SK-N-SH treated with all-trans-retinoic acid at 6 μM for 48 hours (cell line): ENCODE measurements at regions not wholly inside any gene's neighbourhood (a gene's known extent, or its start where the extent isn't known, plus 50 kb on each side); places are given as distances from the start of the nearest gene placed in this dataset.
A peak's percentile ranks its signal among the peaks of the same experiment; 100 is the strongest.

Source experiments
- ATAC-seq: fragments of 200-7000 bp; cut with Tn5 transposase; 3 replicates; pipeline ENCODE4 v1.9.1; 2020; ENCODE audit warnings: mild to moderate bottlenecking, moderate library complexity
- ARNTL ChIP-seq: fragments of 450-650 bp; formaldehyde crosslinking; IDR thresholded peaks from 2 replicates; pipeline ENCODE4 v1.5.0; 2020; ENCODE audit warnings: low read depth, mild to moderate bottlenecking, moderate library complexity, borderline replicate concordance
- BACH2 ChIP-seq: fragments of 250-450 bp; sonication (Bioruptor Pico); IDR thresholded peaks from 2 replicates; pipeline ENCODE4 v1.9.0; 2021; ENCODE audit warnings: mild to moderate bottlenecking, borderline replicate concordance
- ESRRG ChIP-seq: fragments of 250-450 bp; sonication (Bioruptor Pico); IDR thresholded peaks from 2 replicates; pipeline ENCODE4 v1.6.1; 2021; ENCODE audit warnings: mild to moderate bottlenecking
- GLIS3 ChIP-seq: fragments of 250-450 bp; sonication (Bioruptor Pico); IDR thresholded peaks from 2 replicates; pipeline ENCODE4 v1.5.0; 2020; ENCODE audit warnings: mild to moderate bottlenecking, moderate library complexity
- ISL1 ChIP-seq: fragments of 250-450 bp; sonication (Bioruptor Pico); IDR thresholded peaks from 2 replicates; pipeline ENCODE4 v2.1.2; 2022; ENCODE audit warnings: mild to moderate bottlenecking, moderate library complexity
- OSR1 ChIP-seq: fragments of 250-450 bp; sonication (Bioruptor Pico); IDR thresholded peaks from 2 replicates; pipeline ENCODE4 v1.8.0; 2022; ENCODE audit warnings: moderate library complexity, mild to moderate bottlenecking, inconsistent platforms
- PPARA ChIP-seq: fragments of 250-450 bp; sonication (Bioruptor Pico); IDR thresholded peaks from 2 replicates; pipeline ENCODE4 v1.5.0; 2020; ENCODE audit warnings: mild to moderate bottlenecking, borderline replicate concordance
- RARB ChIP-seq: fragments of 250-450 bp; sonication (Bioruptor Pico); IDR thresholded peaks from 2 replicates; pipeline ENCODE4 v1.8.0; 2021; ENCODE audit warnings: mild to moderate bottlenecking, moderate library complexity
- SNAI2 ChIP-seq: fragments of 250-450 bp; sonication (Bioruptor Pico); IDR thresholded peaks from 2 replicates; pipeline ENCODE4 v1.5.0; 2020; ENCODE audit warnings: mild to moderate bottlenecking, moderate library complexity
- TCF4 ChIP-seq: fragments of 250-450 bp; sonication (Bioruptor Pico); IDR thresholded peaks from 2 replicates; pipeline ENCODE4 v1.8.0; 2021; ENCODE audit warnings: mild to moderate bottlenecking, moderate library complexity, borderline replicate concordance
- TOX ChIP-seq: fragments of 250-450 bp; sonication (Bioruptor Pico); IDR thresholded peaks from 2 replicates; pipeline ENCODE4 v1.8.0; 2021; ENCODE audit warnings: mild to moderate bottlenecking, moderate library complexity, borderline replicate concordance
- ZC3H10 ChIP-seq: fragments of 250-450 bp; sonication (Bioruptor Pico); IDR thresholded peaks from 2 replicates; pipeline ENCODE4 v1.5.1; 2021; ENCODE audit warnings: mild to moderate bottlenecking, moderate library complexity
- ZFP3 ChIP-seq: fragments of 250-450 bp; sonication (Bioruptor Pico); IDR thresholded peaks from 2 replicates; pipeline ENCODE4 v1.5.0; 2020; ENCODE audit warnings: mild to moderate bottlenecking, moderate library complexity
- ZFP30 ChIP-seq: fragments of 450-650 bp; formaldehyde crosslinking; IDR thresholded peaks from 2 replicates; pipeline ENCODE4 v1.5.0; 2022; ENCODE audit warnings: mild to moderate bottlenecking, moderate library complexity
- ZNF565 ChIP-seq: fragments of 450-650 bp; formaldehyde crosslinking; conservative IDR thresholded peaks from 2 replicates; pipeline ENCODE4 v1.5.0; 2020; ENCODE audit warnings: low read depth, mild to moderate bottlenecking, moderate library complexity
- ZNF70 ChIP-seq: fragments of 450-650 bp; formaldehyde crosslinking; IDR thresholded peaks from 2 replicates; pipeline ENCODE4 v1.5.0; 2020; ENCODE audit warnings: mild to moderate bottlenecking, moderate library complexity
- ZNF8 ChIP-seq: fragments of 450-650 bp; formaldehyde crosslinking; IDR thresholded peaks from 2 replicates; pipeline ENCODE4 v1.5.0; 2020; ENCODE audit warnings: mild to moderate bottlenecking, moderate library complexity
- TF ChIP-seq, protein P1 (sequence below): fragments of 250-450 bp; sonication (Bioruptor Pico); IDR thresholded peaks from 2 replicates; pipeline ENCODE4 v1.5.0; 2020; ENCODE audit warnings: mild to moderate bottlenecking, moderate library complexity
- TF ChIP-seq, protein P2 (sequence below): fragments of 250-450 bp; sonication (Bioruptor Pico); IDR thresholded peaks from 2 replicates; pipeline ENCODE4 v1.5.1; 2021; ENCODE audit warnings: mild to moderate bottlenecking, moderate library complexity
- TF ChIP-seq, protein P3 (sequence below): fragments of 250-450 bp; sonication (Bioruptor Pico); IDR thresholded peaks from 2 replicates; pipeline ENCODE4 v1.8.0; 2021; ENCODE audit warnings: low read depth, mild to moderate bottlenecking, moderate library complexity, borderline replicate concordance
- TF ChIP-seq, protein P4 (sequence below): fragments of 250-450 bp; sonication (Bioruptor Pico); IDR thresholded peaks from 2 replicates; pipeline ENCODE4 v1.5.1; 2020; ENCODE audit warnings: low read depth, mild to moderate bottlenecking, moderate library complexity

DNA sequence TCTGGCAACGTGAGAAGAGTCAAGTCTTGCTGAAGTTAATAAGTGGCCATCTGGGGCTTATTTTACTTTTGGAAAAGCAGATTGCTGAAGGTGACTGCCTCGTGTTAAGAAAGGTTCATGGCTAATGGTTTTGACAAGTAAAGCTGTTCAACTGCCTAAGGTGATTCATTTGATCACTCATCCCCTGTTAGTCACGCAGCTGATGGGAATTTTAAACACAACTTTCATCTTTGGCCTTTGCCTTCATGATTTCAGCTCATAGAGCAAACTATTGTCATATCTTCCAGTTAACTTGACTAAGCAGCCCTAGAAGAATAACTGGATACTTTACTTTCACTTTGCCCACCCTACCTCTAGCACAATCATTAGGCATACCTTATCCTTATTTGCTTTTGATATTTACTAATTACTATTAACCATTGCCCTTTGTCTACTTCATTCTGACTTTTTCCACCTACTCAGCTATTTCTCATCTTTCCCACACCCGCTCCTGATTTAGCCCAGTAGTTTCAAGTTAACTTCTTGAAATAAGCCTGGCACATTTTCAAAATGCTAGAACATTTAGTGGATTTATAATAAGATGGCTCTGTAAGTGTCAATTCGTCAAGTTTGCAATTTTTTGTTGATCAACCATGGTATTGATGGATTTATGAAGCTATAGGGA lies 170.6 kb upstream of the S100G start:
- peak; percentile 76 for ATAC-seq
- TF ChIP-seq, protein P1, sequence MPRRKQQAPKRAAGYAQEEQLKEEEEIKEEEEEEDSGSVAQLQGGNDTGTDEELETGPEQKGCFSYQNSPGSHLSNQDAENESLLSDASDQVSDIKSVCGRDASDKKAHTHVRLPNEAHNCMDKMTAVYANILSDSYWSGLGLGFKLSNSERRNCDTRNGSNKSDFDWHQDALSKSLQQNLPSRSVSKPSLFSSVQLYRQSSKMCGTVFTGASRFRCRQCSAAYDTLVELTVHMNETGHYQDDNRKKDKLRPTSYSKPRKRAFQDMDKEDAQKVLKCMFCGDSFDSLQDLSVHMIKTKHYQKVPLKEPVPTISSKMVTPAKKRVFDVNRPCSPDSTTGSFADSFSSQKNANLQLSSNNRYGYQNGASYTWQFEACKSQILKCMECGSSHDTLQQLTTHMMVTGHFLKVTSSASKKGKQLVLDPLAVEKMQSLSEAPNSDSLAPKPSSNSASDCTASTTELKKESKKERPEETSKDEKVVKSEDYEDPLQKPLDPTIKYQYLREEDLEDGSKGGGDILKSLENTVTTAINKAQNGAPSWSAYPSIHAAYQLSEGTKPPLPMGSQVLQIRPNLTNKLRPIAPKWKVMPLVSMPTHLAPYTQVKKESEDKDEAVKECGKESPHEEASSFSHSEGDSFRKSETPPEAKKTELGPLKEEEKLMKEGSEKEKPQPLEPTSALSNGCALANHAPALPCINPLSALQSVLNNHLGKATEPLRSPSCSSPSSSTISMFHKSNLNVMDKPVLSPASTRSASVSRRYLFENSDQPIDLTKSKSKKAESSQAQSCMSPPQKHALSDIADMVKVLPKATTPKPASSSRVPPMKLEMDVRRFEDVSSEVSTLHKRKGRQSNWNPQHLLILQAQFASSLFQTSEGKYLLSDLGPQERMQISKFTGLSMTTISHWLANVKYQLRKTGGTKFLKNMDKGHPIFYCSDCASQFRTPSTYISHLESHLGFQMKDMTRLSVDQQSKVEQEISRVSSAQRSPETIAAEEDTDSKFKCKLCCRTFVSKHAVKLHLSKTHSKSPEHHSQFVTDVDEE = no peak
- no peak for TF ChIP-seq ARNTL (CRISPR knock-in tag)
- no peak for TF ChIP-seq ZC3H10 (CRISPR knock-in tag)
- TF ChIP-seq ZNF565 (CRISPR knock-in tag) = no peak
- no peak for TF ChIP-seq RARB (CRISPR knock-in tag)
- no peak for TF ChIP-seq TOX (CRISPR knock-in tag)
- TF ChIP-seq ZNF70 (CRISPR knock-in tag) = no peak
- TF ChIP-seq, protein P2, sequence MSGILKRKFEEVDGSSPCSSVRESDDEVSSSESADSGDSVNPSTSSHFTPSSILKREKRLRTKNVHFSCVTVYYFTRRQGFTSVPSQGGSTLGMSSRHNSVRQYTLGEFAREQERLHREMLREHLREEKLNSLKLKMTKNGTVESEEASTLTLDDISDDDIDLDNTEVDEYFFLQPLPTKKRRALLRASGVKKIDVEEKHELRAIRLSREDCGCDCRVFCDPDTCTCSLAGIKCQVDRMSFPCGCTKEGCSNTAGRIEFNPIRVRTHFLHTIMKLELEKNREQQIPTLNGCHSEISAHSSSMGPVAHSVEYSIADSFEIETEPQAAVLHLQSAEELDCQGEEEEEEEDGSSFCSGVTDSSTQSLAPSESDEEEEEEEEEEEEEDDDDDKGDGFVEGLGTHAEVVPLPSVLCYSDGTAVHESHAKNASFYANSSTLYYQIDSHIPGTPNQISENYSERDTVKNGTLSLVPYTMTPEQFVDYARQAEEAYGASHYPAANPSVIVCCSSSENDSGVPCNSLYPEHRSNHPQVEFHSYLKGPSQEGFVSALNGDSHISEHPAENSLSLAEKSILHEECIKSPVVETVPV (CRISPR knock-in tag) = no peak
- TF ChIP-seq TCF4 (CRISPR knock-in tag) = no peak
- no peak for TF ChIP-seq OSR1 (CRISPR knock-in tag)
- no peak for TF ChIP-seq ESRRG (CRISPR knock-in tag)
- TF ChIP-seq, protein P3, sequence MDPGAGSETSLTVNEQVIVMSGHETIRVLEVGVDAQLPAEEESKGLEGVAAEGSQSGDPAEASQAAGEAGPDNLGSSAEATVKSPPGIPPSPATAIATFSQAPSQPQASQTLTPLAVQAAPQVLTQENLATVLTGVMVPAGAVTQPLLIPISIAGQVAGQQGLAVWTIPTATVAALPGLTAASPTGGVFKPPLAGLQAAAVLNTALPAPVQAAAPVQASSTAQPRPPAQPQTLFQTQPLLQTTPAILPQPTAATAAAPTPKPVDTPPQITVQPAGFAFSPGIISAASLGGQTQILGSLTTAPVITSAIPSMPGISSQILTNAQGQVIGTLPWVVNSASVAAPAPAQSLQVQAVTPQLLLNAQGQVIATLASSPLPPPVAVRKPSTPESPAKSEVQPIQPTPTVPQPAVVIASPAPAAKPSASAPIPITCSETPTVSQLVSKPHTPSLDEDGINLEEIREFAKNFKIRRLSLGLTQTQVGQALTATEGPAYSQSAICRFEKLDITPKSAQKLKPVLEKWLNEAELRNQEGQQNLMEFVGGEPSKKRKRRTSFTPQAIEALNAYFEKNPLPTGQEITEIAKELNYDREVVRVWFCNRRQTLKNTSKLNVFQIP (CRISPR knock-in tag) = no peak
- no peak for TF ChIP-seq ISL1 (CRISPR knock-in tag)
- TF ChIP-seq ZFP30 (CRISPR knock-in tag) = no peak
- TF ChIP-seq, all 23 proteins: peak for 0

DNA sequence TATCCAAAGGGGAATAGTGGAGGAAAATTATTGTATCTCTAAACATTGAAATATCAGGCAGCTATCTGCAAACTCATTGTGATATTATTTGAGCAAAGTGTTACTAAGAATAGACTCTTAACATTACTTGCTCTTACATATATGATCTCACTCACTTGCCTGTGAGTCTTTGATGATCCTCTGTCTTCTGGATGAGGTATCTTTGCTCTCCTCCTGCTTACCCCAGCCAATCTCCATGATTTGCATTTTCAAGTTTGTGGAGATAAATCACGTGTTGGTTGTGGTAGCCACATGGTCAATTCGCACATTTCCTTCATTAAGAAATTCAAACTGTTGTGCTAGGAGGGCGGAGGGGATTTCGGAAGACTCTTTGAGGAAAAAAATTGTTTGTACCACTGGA lies 169.9 kb upstream of the S100G start:
- ATAC-seq = peak; percentile 14; the same call in 1 of the 3 replicates
- no peak for TF ChIP-seq ZNF565 (CRISPR knock-in tag)
- TF ChIP-seq TCF4 (CRISPR knock-in tag) = no peak
- no peak for TF ChIP-seq ESRRG (CRISPR knock-in tag)
- no peak for TF ChIP-seq ZNF8
- no peak for TF ChIP-seq BACH2 (CRISPR knock-in tag)
- TF ChIP-seq, protein P4, sequence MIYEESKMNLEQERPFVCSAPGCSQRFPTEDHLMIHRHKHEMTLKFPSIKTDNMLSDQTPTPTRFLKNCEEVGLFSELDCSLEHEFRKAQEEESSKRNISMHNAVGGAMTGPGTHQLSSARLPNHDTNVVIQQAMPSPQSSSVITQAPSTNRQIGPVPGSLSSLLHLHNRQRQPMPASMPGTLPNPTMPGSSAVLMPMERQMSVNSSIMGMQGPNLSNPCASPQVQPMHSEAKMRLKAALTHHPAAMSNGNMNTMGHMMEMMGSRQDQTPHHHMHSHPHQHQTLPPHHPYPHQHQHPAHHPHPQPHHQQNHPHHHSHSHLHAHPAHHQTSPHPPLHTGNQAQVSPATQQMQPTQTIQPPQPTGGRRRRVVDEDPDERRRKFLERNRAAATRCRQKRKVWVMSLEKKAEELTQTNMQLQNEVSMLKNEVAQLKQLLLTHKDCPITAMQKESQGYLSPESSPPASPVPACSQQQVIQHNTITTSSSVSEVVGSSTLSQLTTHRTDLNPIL (CRISPR knock-in tag) = no peak

DNA sequence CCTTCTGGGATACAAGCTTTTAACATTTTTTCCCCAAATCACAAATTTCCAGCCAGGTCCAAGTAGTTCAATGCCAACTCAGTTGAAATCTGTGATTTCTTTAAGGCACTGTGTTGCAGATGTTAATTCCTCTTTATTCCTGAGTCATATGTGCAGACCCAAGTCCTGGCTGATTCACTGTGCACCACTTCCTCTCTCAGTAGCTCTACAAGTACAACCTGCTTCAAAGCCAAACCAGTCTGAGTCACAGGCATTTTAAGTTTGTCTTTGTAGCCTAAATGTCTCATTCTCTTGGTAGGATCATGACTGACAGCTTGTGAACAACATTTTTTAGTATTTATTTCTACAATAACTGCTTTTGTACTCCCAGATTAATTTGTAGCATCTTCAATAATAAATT lies 165.6 kb upstream of the S100G start:
- peak; percentile 97 for ATAC-seq
- TF ChIP-seq ZFP3 (CRISPR knock-in tag) = no peak
- TF ChIP-seq GLIS3 (CRISPR knock-in tag) = no peak
- TF ChIP-seq RARB (CRISPR knock-in tag) = no peak
- TF ChIP-seq ARNTL (CRISPR knock-in tag) = no peak
- TF ChIP-seq, protein P3 (CRISPR knock-in tag) = no peak
- no peak for TF ChIP-seq TOX (CRISPR knock-in tag)
- TF ChIP-seq, protein P4 (CRISPR knock-in tag) = no peak
- no peak for TF ChIP-seq ZNF70 (CRISPR knock-in tag)
- no peak for TF ChIP-seq SNAI2 (CRISPR knock-in tag)
- TF ChIP-seq ESRRG (CRISPR knock-in tag) = no peak
- no peak for TF ChIP-seq TCF4 (CRISPR knock-in tag)
- no peak for TF ChIP-seq ZC3H10 (CRISPR knock-in tag)
- TF ChIP-seq, protein P1 = no peak
- no peak for TF ChIP-seq PPARA (CRISPR knock-in tag)
- TF ChIP-seq ZFP30 (CRISPR knock-in tag) = no peak
- TF ChIP-seq ZNF8 = no peak
- no peak for TF ChIP-seq BACH2 (CRISPR knock-in tag)
- no peak for TF ChIP-seq OSR1 (CRISPR knock-in tag)
